ENCODE measurements at regions not wholly inside any gene's neighbourhood (a gene's known extent, or its start where the extent isn't known, plus 50 kb on each side); places are given as distances from the start of the nearest gene placed in this dataset.

DNA sequence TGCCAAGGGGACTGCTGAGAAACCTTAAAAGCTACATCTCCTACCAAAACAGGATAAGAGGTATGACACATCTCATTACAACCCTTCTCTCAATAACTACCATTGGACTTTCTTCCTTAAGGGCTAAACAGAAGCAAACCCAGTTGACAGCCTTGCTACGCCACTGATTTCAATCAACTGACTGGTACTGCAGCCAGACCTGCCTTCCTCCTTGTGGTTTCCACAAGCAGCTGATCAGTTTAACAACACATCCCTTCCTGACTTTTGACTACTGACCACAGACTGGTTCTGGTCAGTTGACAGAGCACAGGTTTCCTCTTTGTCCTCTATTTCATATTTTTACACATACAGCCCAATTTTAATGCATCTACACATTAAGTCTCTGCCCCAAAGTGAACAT is 108.8 kb downstream of the ADAMTS1 start:
- TF ChIP-seq, protein P1, sequence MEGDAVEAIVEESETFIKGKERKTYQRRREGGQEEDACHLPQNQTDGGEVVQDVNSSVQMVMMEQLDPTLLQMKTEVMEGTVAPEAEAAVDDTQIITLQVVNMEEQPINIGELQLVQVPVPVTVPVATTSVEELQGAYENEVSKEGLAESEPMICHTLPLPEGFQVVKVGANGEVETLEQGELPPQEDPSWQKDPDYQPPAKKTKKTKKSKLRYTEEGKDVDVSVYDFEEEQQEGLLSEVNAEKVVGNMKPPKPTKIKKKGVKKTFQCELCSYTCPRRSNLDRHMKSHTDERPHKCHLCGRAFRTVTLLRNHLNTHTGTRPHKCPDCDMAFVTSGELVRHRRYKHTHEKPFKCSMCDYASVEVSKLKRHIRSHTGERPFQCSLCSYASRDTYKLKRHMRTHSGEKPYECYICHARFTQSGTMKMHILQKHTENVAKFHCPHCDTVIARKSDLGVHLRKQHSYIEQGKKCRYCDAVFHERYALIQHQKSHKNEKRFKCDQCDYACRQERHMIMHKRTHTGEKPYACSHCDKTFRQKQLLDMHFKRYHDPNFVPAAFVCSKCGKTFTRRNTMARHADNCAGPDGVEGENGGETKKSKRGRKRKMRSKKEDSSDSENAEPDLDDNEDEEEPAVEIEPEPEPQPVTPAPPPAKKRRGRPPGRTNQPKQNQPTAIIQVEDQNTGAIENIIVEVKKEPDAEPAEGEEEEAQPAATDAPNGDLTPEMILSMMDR (IDR thresholded peaks at IDR 0.05 in 8 of 11, conservative IDR thresholded peaks at IDR 0.05 in 3 of 11) = no peak
- TF ChIP-seq POLR2A (IDR thresholded peaks at IDR 0.05) (no peak), POLR2AphosphoS5 (IDR thresholded peaks at IDR 0.05) (no peak)

All from spleen (tissue), 7 donors.